ENCODE measurements at regions not wholly inside any gene's neighbourhood (a gene's known extent, or its start where the extent isn't known, plus 50 kb on each side); places are given as distances from the start of the nearest gene placed in this dataset.

- H3K9me3 Mint-ChIP-seq: no peaks in the 10 kb centered on the region
Measured at GRCh38 chr7:17176371-17177032, 122.0 kb upstream of the AHR start.

GRCh38 chr7:17178545-17178944 is 119.9 kb upstream of the AHR start:
- H3K4me1 ChIP-seq (ENCODE audit: control insufficient read depth, insufficient read depth, low read length): no peaks in the 10 kb centered on the region

More at GRCh38 chr7:17176371-17177032, 122.0 kb upstream of the AHR start:
- no peak for ATAC-seq
- TF ChIP-seq CTCF (IDR thresholded peaks at IDR 0.05): no peak
- Mint-ChIP-seq H3K4me1 (no peaks in the 10 kb centered on the region), H3K27me3 (ENCODE audit: low read depth in 2 of 2) (peaks cover 2 to 12% of the 10 kb centered on the region in 2 donors), H3K4me3 (no peak overlapping the region), H3K27ac (no peak overlapping the region), H3K36me3 (no peaks in the 10 kb centered on the region)
- Histone ChIP-seq H3K9me3 (ENCODE audit: control insufficient read depth, insufficient read depth, low read length) (no peaks in the 10 kb centered on the region), H3K4me1 (ENCODE audit: control insufficient read depth, insufficient read depth, low read length) (no peaks in the 10 kb centered on the region), H3K36me3 (ENCODE audit: control insufficient read depth, insufficient read depth, low read length) (no peaks in the 10 kb centered on the region), H3K4me3 (ENCODE audit: low read length) (no peak overlapping the region), H3K27ac (ENCODE audit: low read length) (no peak overlapping the region), H3K27me3 (ENCODE audit: control insufficient read depth, insufficient read depth, low read length) (no peaks in the 10 kb centered on the region)
- 95% methylated on average over 11 of the region's 11 CpGs for WGBS (ENCODE audit: insufficient coverage)
- DNase-seq: no peak
- intact Hi-C loops (cut with micrococcal nuclease): no loop called here

GRCh38 chr7:17181482-17181881 is 117.0 kb upstream of the AHR start:
- no peaks in the 10 kb centered on the region for H3K4me1 ChIP-seq (ENCODE audit: control insufficient read depth, insufficient read depth, low read length)
- no peaks in the 10 kb centered on the region for H3K9me3 ChIP-seq (ENCODE audit: control insufficient read depth, insufficient read depth, low read length)
- no peak for DNase-seq
- no peak for ATAC-seq
- H3K27me3 ChIP-seq (ENCODE audit: control insufficient read depth, insufficient read depth, low read length): no peaks in the 10 kb centered on the region
- no peak for TF ChIP-seq CTCF (IDR thresholded peaks at IDR 0.05)
- H3K27ac ChIP-seq (ENCODE audit: low read length): no peak overlapping the region
- Mint-ChIP-seq H3K27ac (no peak overlapping the region), H3K27me3 (ENCODE audit: low read depth in 2 of 2) (peaks cover 3% of the 10 kb centered on the region in 2 donors), H3K4me1 (no peaks in the 10 kb centered on the region), H3K36me3 (no peaks in the 10 kb centered on the region), H3K9me3 (no peaks in the 10 kb centered on the region), H3K4me3 (no peak overlapping the region)
- WGBS (ENCODE audit: insufficient coverage): 94% methylated on average over 3 of the region's 3 CpGs
- intact Hi-C loops (cut with micrococcal nuclease): no loop called here
- H3K36me3 ChIP-seq (ENCODE audit: control insufficient read depth, insufficient read depth, low read length): no peaks in the 10 kb centered on the region
- no peak overlapping the region for H3K4me3 ChIP-seq (ENCODE audit: low read length)

More at GRCh38 chr7:17178545-17178944, 119.9 kb upstream of the AHR start:
- Histone ChIP-seq H3K27me3 (ENCODE audit: control insufficient read depth, insufficient read depth, low read length) (no peaks in the 10 kb centered on the region), H3K4me3 (ENCODE audit: low read length) (no peak overlapping the region), H3K27ac (ENCODE audit: low read length) (no peak overlapping the region), H3K9me3 (ENCODE audit: control insufficient read depth, insufficient read depth, low read length) (no peaks in the 10 kb centered on the region), H3K36me3 (ENCODE audit: control insufficient read depth, insufficient read depth, low read length) (no peaks in the 10 kb centered on the region)
- Mint-ChIP-seq H3K27ac (no peak overlapping the region), H3K4me3 (no peak overlapping the region), H3K4me1 (no peaks in the 10 kb centered on the region), H3K9me3 (no peaks in the 10 kb centered on the region), H3K27me3 (ENCODE audit: low read depth in 2 of 2) (peaks cover 5 to 12% of the 10 kb centered on the region in 2 donors), H3K36me3 (no peaks in the 10 kb centered on the region)
- intact Hi-C loops (cut with micrococcal nuclease): no loop called here
- DNase-seq (no peak), ATAC-seq (no peak)
- no peak for TF ChIP-seq CTCF (IDR thresholded peaks at IDR 0.05)
- WGBS (ENCODE audit: insufficient coverage): 87% methylated on average over 2 of the region's 2 CpGs
